GM19455 (cell line): ENCODE measurements at regions not wholly inside any gene's neighbourhood (a gene's known extent, or its start where the extent isn't known, plus 50 kb on each side); places are given as distances from the start of the nearest gene placed in this dataset.

Experiments used
- ATAC-seq: cut with Tn5 transposase; IDR thresholded peaks from one replicate; pipeline ENCODE4 v1.9.1; 2021; ENCODE audit not compliant: unreplicated experiment

- ATAC-seq = no peak
Measured at GRCh38 chr6:8710668-8711431, 275.5 kb upstream of the SLC35B3 start.

- no peak for ATAC-seq
Measured at GRCh38 chr6:8707956-8708772, 272.8 kb upstream of the SLC35B3 start.

- ATAC-seq = no peak
Measured at GRCh38 chr6:8707369-8707768, 272.0 kb upstream of the SLC35B3 start.

- ATAC-seq = no peak
Measured at GRCh38 chr6:8705435-8706020, 270.2 kb upstream of the SLC35B3 start.

- ATAC-seq = no peak
Measured at GRCh38 chr6:8703059-8703458, 267.7 kb upstream of the SLC35B3 start.

- ATAC-seq = no peak
Measured at GRCh38 chr6:8688821-8689220, 253.5 kb upstream of the SLC35B3 start.

GRCh38 chr6:8686077-8686476 is 250.7 kb upstream of the SLC35B3 start:
- ATAC-seq = no peak

GRCh38 chr6:8683204-8683603 is 247.9 kb upstream of the SLC35B3 start:
- ATAC-seq = no peak

GRCh38 chr6:8679823-8680222 is 244.5 kb upstream of the SLC35B3 start:
- ATAC-seq = no peak

- no peak for ATAC-seq
Measured at GRCh38 chr6:8678466-8678865, 243.1 kb upstream of the SLC35B3 start.

GRCh38 chr6:8674126-8674525 is 238.8 kb upstream of the SLC35B3 start:
- no peak for ATAC-seq

GRCh38 chr6:8672882-8673281 is 237.5 kb upstream of the SLC35B3 start:
- ATAC-seq = no peak

GRCh38 chr6:8670792-8671191 is 235.4 kb upstream of the SLC35B3 start:
- ATAC-seq = no peak

GRCh38 chr6:8664700-8665099 is 229.4 kb upstream of the SLC35B3 start:
- no peak for ATAC-seq

GRCh38 chr6:8664070-8664469 is 228.7 kb upstream of the SLC35B3 start:
- no peak for ATAC-seq

GRCh38 chr6:8659404-8660189 is 224.3 kb upstream of the SLC35B3 start:
- ATAC-seq = no peak

- ATAC-seq = no peak
Measured at GRCh38 chr6:8658416-8658815, 223.1 kb upstream of the SLC35B3 start.

GRCh38 chr6:8657522-8657921 is 222.2 kb upstream of the SLC35B3 start:
- no peak for ATAC-seq

GRCh38 chr6:8655670-8656454 is 220.5 kb upstream of the SLC35B3 start:
- ATAC-seq = no peak

GRCh38 chr6:8652710-8653109 is 217.4 kb upstream of the SLC35B3 start:
- ATAC-seq = no peak
